ENCODE measurements at regions not wholly inside any gene's neighbourhood (a gene's known extent, or its start where the extent isn't known, plus 50 kb on each side); places are given as distances from the start of the nearest gene placed in this dataset.

GRCh38 chr1:30637183-30637980 lies 86.0 kb downstream of the MATN1 start:
- DNase-seq = no peak

GRCh38 chr1:30636621-30637020 lies 86.8 kb downstream of the MATN1 start:
- DNase-seq = no peak

GRCh38 chr1:30635391-30635975 lies 87.9 kb downstream of the MATN1 start:
- DNase-seq = no peak

- no peak for DNase-seq
These were observed 88.9 kb downstream of the MATN1 start for GRCh38 chr1:30634507-30634906.

- DNase-seq = no peak
These were observed 90.1 kb downstream of the MATN1 start for GRCh38 chr1:30633294-30633693.

GRCh38 chr1:30632481-30632880 lies 90.9 kb downstream of the MATN1 start:
- no peak for DNase-seq

GRCh38 chr1:30631700-30632099 lies 91.7 kb downstream of the MATN1 start:
- no peak for DNase-seq

GRCh38 chr1:30629501-30629900 lies 93.9 kb downstream of the MATN1 start:
- no peak for DNase-seq

GRCh38 chr1:30627994-30628393 lies 95.4 kb downstream of the MATN1 start:
- DNase-seq = no peak

GRCh38 chr1:30627206-30627605 lies 96.2 kb downstream of the MATN1 start:
- no peak for DNase-seq

- DNase-seq = no peak
These were observed 100.0 kb downstream of the MATN1 start for GRCh38 chr1:30623431-30623830.

- DNase-seq = no peak
These were observed 103.8 kb downstream of the MATN1 start for GRCh38 chr1:30619619-30620018.

- peak; percentile 7 for DNase-seq
These were observed 105.0 kb downstream of the MATN1 start for GRCh38 chr1:30618335-30618747.

GRCh38 chr1:30616759-30617158 lies 106.6 kb downstream of the MATN1 start:
- no peak for DNase-seq

GRCh38 chr1:30615816-30616590 lies 107.4 kb downstream of the MATN1 start:
- no peak for DNase-seq

GRCh38 chr1:30615076-30615795 lies 108.1 kb downstream of the MATN1 start:
- DNase-seq = no peak

GRCh38 chr1:30613188-30613587 lies 110.2 kb downstream of the MATN1 start:
- DNase-seq = peak; percentile 5

GRCh38 chr1:30612536-30613065 lies 110.8 kb downstream of the MATN1 start:
- no peak for DNase-seq

GRCh38 chr1:30611741-30612309 lies 111.6 kb downstream of the MATN1 start:
- DNase-seq = no peak

- no peak for DNase-seq
These were observed 112.5 kb downstream of the MATN1 start for GRCh38 chr1:30610917-30611316.

GRCh38 chr1:30609999-30610345 lies 113.4 kb downstream of the MATN1 start:
- no peak for DNase-seq

GRCh38 chr1:30609336-30609998 lies 113.9 kb downstream of the MATN1 start:
- no peak for DNase-seq

Measured in fibroblast of skin of right quadriceps (primary cell).